Activated CD8-positive, alpha-beta T cell treated with anti-CD3 and anti-CD28 coated beads for 36 hours (primary cell): ENCODE measurements at regions not wholly inside any gene's neighbourhood (a gene's known extent, or its start where the extent isn't known, plus 50 kb on each side); places are given as distances from the start of the nearest gene placed in this dataset.

Experiments used
- ATAC-seq: fragments of 200-7000 bp; cut with Tn5 transposase; one replicate; pipeline ENCODE4 v1.10.0; 2021; ENCODE audit warnings: mild to moderate bottlenecking, moderate library complexity
- CTCF ChIA-PET: fragments of 350-600 bp; sonication (Branson Sonifier 250); formaldehyde crosslinking; loops from one replicate; lab custom pipeline; 2021; ENCODE audit warnings: antibody characterized with exemption; lab: Charles Lee
- POLR2A ChIA-PET: fragments of 350-600 bp; sonication (Branson Sonifier 250); formaldehyde crosslinking; loops from one replicate; lab custom pipeline; 2021; ENCODE audit warnings: antibody characterized with exemption; lab: Charles Lee
- DNase-seq: peaks from one replicate; pipeline ENCODE4 v3.0.0-alpha.2; 2020
- H3K27ac Mint-ChIP-seq: one replicate; pipeline ENCODE4 v1.8.0; 2021; ENCODE audit warnings: mild to moderate bottlenecking, mixed read lengths
- H3K27me3 Mint-ChIP-seq: one replicate; pipeline ENCODE4 v1.8.0; 2021; ENCODE audit warnings: mixed read lengths
- H3K36me3 Mint-ChIP-seq: one replicate; pipeline ENCODE4 v1.8.0; 2021; ENCODE audit warnings: low read depth, mixed read lengths
- H3K4me1 Mint-ChIP-seq: one replicate; pipeline ENCODE4 v1.8.0; 2021; ENCODE audit warnings: low read depth, mixed read lengths
- H3K4me3 Mint-ChIP-seq: one replicate; pipeline ENCODE4 v1.8.0; 2021; ENCODE audit warnings: mild to moderate bottlenecking, moderate library complexity, mixed read lengths
- H3K9me3 Mint-ChIP-seq: one replicate; pipeline ENCODE4 v1.8.0; 2021; ENCODE audit warnings: mixed read lengths
- intact Hi-C: fragments of 100-400 bp; cut with micrococcal nuclease; formaldehyde crosslinking; loops from one replicate; pipeline ENCODE4 v1.10.0; 2022
- TF ChIP-seq, protein P1 (sequence below): fragments of 200-600 bp; IDR thresholded peaks from one replicate; pipeline ENCODE4 v1.8.0; 2022; ENCODE audit warnings: antibody characterized with exemption, mild to moderate bottlenecking

DNA sequence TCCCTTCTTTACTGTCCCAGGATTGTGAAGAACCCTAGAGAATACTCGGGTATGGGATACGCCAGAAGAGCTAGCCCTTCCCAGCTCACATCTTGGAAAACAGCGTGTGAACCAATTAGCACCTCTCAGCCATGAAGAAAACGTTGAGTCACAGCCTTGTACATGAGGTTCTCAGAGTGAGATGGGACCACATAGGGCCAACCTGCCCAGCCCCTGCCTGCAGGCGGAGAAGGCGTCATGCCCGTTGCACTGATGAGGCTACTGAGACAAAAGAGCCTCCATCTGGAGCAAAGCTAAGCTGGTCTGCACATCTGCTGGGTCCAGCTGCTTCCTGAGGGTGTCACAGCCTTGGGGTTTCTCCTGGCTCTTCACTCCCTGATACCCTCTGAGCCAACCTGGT lies 92.2 kb downstream of the LBH start:
- no peaks in the 10 kb centered on the region for H3K9me3 Mint-ChIP-seq
- intact Hi-C loops: no loop called here
- no peaks in the 10 kb centered on the region for H3K36me3 Mint-ChIP-seq
- no peak for DNase-seq
- ChIA-PET CTCF (interaction anchor here (0.8 to 2.2 kb wide), 3 partner anchors 11 to 114 kb away, joined by 3 to 6 read pairs (median 6); no protein-coding TSS in a partner anchor), POLR2A (interaction anchor here (0.9 kb wide), 1 partner anchor 84 kb away, joined by 3 read pairs; no protein-coding TSS in a partner anchor)
- H3K4me1 Mint-ChIP-seq: peaks cover 25% of the 10 kb centered on the region
- no peak overlapping the region for H3K4me3 Mint-ChIP-seq
- no peak for ATAC-seq
- no peak overlapping the region for H3K27ac Mint-ChIP-seq
- TF ChIP-seq, protein P1, sequence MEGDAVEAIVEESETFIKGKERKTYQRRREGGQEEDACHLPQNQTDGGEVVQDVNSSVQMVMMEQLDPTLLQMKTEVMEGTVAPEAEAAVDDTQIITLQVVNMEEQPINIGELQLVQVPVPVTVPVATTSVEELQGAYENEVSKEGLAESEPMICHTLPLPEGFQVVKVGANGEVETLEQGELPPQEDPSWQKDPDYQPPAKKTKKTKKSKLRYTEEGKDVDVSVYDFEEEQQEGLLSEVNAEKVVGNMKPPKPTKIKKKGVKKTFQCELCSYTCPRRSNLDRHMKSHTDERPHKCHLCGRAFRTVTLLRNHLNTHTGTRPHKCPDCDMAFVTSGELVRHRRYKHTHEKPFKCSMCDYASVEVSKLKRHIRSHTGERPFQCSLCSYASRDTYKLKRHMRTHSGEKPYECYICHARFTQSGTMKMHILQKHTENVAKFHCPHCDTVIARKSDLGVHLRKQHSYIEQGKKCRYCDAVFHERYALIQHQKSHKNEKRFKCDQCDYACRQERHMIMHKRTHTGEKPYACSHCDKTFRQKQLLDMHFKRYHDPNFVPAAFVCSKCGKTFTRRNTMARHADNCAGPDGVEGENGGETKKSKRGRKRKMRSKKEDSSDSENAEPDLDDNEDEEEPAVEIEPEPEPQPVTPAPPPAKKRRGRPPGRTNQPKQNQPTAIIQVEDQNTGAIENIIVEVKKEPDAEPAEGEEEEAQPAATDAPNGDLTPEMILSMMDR: no peak
- H3K27me3 Mint-ChIP-seq: no peaks in the 10 kb centered on the region

DNA sequence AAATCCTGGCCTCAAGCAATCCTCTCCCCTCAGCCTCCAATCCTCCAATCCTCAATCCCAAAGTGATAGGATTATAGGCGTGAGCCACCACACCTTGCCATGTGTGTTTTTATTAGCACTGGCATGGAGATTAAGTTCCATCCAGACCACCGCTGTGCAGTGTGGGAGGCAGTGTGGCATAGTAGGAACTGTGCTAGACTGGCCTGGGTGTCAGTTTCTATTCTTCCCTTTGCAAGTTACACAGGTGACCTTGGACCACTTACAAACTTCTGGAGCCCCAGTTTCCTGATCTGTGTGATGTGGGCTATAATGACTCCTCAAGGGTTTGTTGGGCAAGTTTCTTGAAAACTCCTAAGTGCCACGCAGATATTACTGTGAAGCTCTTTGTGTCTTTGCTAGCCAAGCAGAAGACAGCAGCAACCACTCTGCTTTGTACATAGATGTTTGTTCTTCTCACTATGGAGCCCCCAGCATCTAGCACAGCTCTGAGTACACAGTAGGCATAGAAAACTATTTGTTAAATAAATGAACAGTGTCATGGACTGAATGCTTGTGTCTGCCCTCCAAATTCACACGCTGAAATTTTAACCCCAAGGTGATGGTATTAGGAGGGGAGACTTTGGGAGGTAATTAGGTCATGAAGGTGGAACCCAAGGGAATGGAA lies 93.0 kb downstream of the LBH start:
- H3K36me3 Mint-ChIP-seq: no peaks in the 10 kb centered on the region
- ChIA-PET CTCF (interaction anchor here (1.2 to 2.2 kb wide), 3 partner anchors 10 to 12 kb away, joined by 3 to 6 read pairs (median 5); no protein-coding TSS in a partner anchor), POLR2A (interaction anchor here (0.9 kb wide), 1 partner anchor 85 kb away, joined by 3 read pairs; no protein-coding TSS in a partner anchor)
- TF ChIP-seq, protein P1: no peak
- H3K4me3 Mint-ChIP-seq: no peak overlapping the region
- ATAC-seq (peak; percentile 45), DNase-seq (no peak)
- peaks cover 25% of the 10 kb centered on the region for H3K4me1 Mint-ChIP-seq
- H3K9me3 Mint-ChIP-seq: no peaks in the 10 kb centered on the region
- no peak overlapping the region for H3K27ac Mint-ChIP-seq
- intact Hi-C loops: no loop called here
- no peaks in the 10 kb centered on the region for H3K27me3 Mint-ChIP-seq

DNA sequence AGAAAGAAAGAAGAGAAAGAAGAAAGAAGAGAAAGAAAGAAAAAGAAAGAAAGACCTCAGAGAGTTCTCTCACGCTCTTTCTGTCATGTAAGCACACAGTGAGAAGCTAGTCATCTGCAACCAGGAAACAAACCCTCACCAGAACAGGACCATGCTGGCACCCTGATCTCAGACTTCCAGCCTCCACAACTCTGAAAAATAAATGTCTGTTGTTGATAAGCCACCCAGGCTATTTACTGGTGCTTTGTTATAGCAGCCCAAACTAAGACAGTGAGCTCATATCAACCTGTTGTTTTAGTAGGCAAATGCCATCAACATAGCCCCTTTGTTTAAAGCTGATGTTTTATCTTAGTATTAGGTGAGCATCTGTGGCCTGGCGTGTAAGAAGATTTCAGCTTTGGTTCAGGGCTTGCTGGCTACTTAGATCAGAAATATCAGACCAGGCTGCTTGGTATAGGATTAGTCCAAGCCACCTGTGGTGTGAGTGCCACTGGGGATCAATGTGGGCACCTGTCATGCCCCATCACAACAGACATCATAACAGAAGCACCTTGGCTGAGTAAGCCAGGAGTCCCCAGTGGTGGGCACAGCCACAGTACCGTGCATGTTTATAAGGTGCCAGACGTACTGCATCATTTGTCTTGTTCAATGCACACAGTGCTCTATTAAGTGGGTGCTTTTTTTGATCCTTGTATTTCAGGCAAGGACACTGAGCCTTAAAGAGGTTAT lies 94.4 kb downstream of the LBH start:
- Mint-ChIP-seq H3K27me3 (no peaks in the 10 kb centered on the region), H3K36me3 (no peaks in the 10 kb centered on the region), H3K4me3 (no peak overlapping the region), H3K4me1 (peaks cover 28% of the 10 kb centered on the region), H3K9me3 (no peaks in the 10 kb centered on the region), H3K27ac (peak overlapping the region; percentile 69)
- DNase-seq (no peak), ATAC-seq (peak; percentile 49)
- CTCF ChIA-PET: interaction anchor here (0.8 to 1.5 kb wide), 4 partner anchors 9 to 386 kb away, joined by 4 to 7 read pairs (median 4); no protein-coding TSS in a partner anchor
- intact Hi-C loops: no loop called here
- POLR2A ChIA-PET: interaction anchor here (0.6 to 1.6 kb wide), 2 partner anchors 10 to 206 kb away, joined by 3 to 6 read pairs; no protein-coding TSS in a partner anchor
- TF ChIP-seq, protein P1: no peak

DNA sequence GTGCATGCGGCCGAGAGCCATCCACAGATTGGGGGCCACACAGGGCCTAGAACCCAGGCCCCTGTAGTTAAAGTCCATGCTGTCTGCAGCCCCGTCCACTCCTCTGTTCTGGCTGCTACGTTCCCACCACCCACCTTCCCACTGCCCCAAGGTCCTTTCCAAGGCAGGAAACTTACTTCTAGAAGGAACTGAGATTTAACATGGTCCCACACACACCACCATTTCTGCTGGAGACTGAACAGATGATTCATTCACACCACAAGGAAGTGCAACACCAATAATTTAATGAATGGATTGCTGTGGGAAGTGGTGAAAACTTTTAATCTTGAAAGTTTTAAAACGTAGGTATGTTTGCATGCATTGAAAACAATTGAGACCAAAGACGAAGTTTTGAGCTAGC lies 95.2 kb downstream of the LBH start:
- Mint-ChIP-seq H3K36me3 (no peaks in the 10 kb centered on the region), H3K4me3 (no peak overlapping the region), H3K4me1 (peaks cover 23% of the 10 kb centered on the region), H3K27me3 (no peaks in the 10 kb centered on the region), H3K9me3 (no peaks in the 10 kb centered on the region), H3K27ac (no peak overlapping the region)
- DNase-seq (no peak), ATAC-seq (no peak)
- ChIA-PET POLR2A (no interaction called here), CTCF (interaction anchor here (1.0 to 1.3 kb wide), 2 partner anchors 61 to 385 kb away, joined by 3 to 7 read pairs; no protein-coding TSS in a partner anchor)
- TF ChIP-seq, protein P1: no peak
- intact Hi-C loops: no loop called here
